ENCODE measurements at regions not wholly inside any gene's neighbourhood (a gene's known extent, or its start where the extent isn't known, plus 50 kb on each side); places are given as distances from the start of the nearest gene placed in this dataset.

DNA sequence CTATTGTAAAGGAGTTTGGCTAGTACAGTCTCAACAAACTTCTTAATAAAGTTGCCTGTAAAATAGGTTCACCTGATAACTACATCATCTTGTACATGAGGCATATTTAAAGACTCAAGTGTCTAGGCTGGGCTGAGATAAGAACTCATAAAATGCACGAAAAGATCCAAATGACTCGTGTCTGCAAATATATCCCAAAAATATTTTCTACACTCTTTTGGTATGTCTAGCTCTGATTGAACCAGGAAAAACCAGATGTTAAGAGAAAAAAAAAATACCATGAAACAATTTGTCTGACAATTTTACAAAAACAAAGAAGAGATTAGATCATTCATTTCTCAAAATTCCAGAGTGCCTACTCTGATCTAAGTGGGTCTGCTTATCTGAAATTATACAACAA lies 166.9 kb upstream of the OSR1 start:
- TF ChIP-seq TCF7L2 (IDR thresholded peaks at IDR 0.05; ENCODE audit: low read depth, low read length) (no peak), POLR2AphosphoS5 (IDR thresholded peaks at IDR 0.05; ENCODE audit: low read depth, low read length) (no peak), SIN3A (IDR thresholded peaks at IDR 0.05; ENCODE audit: borderline replicate concordance, insufficient read depth, low read depth, low read length) (no peak)
- TF ChIP-seq, protein P1, sequence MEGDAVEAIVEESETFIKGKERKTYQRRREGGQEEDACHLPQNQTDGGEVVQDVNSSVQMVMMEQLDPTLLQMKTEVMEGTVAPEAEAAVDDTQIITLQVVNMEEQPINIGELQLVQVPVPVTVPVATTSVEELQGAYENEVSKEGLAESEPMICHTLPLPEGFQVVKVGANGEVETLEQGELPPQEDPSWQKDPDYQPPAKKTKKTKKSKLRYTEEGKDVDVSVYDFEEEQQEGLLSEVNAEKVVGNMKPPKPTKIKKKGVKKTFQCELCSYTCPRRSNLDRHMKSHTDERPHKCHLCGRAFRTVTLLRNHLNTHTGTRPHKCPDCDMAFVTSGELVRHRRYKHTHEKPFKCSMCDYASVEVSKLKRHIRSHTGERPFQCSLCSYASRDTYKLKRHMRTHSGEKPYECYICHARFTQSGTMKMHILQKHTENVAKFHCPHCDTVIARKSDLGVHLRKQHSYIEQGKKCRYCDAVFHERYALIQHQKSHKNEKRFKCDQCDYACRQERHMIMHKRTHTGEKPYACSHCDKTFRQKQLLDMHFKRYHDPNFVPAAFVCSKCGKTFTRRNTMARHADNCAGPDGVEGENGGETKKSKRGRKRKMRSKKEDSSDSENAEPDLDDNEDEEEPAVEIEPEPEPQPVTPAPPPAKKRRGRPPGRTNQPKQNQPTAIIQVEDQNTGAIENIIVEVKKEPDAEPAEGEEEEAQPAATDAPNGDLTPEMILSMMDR (IDR thresholded peaks at IDR 0.05), result no peak
- TF ChIP-seq, protein P2, sequence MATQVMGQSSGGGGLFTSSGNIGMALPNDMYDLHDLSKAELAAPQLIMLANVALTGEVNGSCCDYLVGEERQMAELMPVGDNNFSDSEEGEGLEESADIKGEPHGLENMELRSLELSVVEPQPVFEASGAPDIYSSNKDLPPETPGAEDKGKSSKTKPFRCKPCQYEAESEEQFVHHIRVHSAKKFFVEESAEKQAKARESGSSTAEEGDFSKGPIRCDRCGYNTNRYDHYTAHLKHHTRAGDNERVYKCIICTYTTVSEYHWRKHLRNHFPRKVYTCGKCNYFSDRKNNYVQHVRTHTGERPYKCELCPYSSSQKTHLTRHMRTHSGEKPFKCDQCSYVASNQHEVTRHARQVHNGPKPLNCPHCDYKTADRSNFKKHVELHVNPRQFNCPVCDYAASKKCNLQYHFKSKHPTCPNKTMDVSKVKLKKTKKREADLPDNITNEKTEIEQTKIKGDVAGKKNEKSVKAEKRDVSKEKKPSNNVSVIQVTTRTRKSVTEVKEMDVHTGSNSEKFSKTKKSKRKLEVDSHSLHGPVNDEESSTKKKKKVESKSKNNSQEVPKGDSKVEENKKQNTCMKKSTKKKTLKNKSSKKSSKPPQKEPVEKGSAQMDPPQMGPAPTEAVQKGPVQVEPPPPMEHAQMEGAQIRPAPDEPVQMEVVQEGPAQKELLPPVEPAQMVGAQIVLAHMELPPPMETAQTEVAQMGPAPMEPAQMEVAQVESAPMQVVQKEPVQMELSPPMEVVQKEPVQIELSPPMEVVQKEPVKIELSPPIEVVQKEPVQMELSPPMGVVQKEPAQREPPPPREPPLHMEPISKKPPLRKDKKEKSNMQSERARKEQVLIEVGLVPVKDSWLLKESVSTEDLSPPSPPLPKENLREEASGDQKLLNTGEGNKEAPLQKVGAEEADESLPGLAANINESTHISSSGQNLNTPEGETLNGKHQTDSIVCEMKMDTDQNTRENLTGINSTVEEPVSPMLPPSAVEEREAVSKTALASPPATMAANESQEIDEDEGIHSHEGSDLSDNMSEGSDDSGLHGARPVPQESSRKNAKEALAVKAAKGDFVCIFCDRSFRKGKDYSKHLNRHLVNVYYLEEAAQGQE (IDR thresholded peaks at IDR 0.05; ENCODE audit: insufficient read depth in 1 of 2, low read depth in 2 of 2, low read length in 1 of 2), result no peak
